NT2/D1 (cell line): ENCODE measurements at regions not wholly inside any gene's neighbourhood (a gene's known extent, or its start where the extent isn't known, plus 50 kb on each side); places are given as distances from the start of the nearest gene placed in this dataset.
"Not testable (repeated sequence)": the region's sequence is repeated elsewhere in the genome, so short reads cannot be mapped to it uniquely, and the experiment has no call there.

Experiments
- DNase-seq: peaks from one replicate; pipeline ENCODE4 v3.0.0-alpha.2; 2011; ENCODE audit warnings: low read depth, low spot score
- H3K27me3 ChIP-seq: 2 replicates; pipeline ENCODE4 v1.6.0; 2011; ENCODE audit warnings: mild to moderate bottlenecking; ENCODE audit not compliant: insufficient read length, insufficient read depth
- H3K36me3 ChIP-seq: 2 replicates; pipeline ENCODE4 v1.6.1; 2011; ENCODE audit warnings: mild to moderate bottlenecking, low read length, mixed read lengths; ENCODE audit not compliant: insufficient read depth, insufficient read length
- H3K4me1 ChIP-seq: 2 replicates; pipeline ENCODE4 v1.5.1; 2011; ENCODE audit not compliant: insufficient read depth, insufficient read length
- H3K4me3 ChIP-seq: 2 replicates; pipeline ENCODE4 v1.5.1; 2011; ENCODE audit warnings: low read depth; ENCODE audit not compliant: insufficient read length
- H3K9ac ChIP-seq: 2 replicates; pipeline ENCODE4 v1.6.0; 2011; ENCODE audit warnings: low read depth; ENCODE audit not compliant: insufficient read length
- H3K9me3 ChIP-seq: 2 replicates; pipeline ENCODE4 v1.5.1; 2011; ENCODE audit warnings: mild to moderate bottlenecking, low read length; ENCODE audit not compliant: insufficient read depth
- SUZ12 ChIP-seq: IDR thresholded peaks from 2 replicates; pipeline ENCODE4 v1.6.1; 2011; ENCODE audit not compliant: insufficient read length, insufficient read depth; ENCODE audit errors: extremely low read depth
- YY1 ChIP-seq: IDR thresholded peaks from 2 replicates; pipeline ENCODE4 v1.6.1; 2011; ENCODE audit not compliant: insufficient read length, insufficient read depth
- ZNF274 ChIP-seq: IDR thresholded peaks from 2 replicates; pipeline ENCODE4 v1.6.1; 2011; ENCODE audit warnings: mild to moderate bottlenecking, low read depth, low read length

DNA sequence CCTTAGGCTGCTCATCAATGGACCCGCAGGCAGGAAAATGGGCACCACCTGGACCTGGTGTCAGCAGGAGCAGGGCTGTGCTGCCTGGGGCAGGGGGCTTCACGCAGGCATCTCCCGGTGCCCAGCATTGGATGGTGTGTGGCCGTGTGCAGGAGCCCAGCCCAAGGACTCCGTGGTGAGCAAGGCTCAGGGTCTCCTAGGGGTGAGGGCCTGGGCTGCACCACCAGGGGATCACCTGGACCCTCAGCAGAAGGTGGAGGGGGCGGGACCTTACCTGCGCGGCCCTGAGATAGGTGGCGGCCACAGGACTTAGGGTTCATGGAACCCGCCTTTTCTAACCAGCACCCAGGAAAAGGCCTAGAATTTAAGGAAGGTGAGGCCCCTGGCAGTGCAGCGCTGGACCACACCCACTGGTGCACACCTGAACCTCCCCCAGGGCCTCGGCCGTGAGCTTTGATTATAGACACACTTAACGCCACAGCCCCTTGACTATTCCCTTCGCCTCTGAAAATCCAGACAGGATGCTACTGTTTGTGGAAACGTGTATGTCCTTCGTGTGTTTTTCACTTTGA, 89.0 kb downstream of the TMEM18 start:
- Histone ChIP-seq H3K36me3 (no peaks in the 10 kb centered on the region), H3K9me3 (no peaks in the 10 kb centered on the region), H3K9ac (no peak overlapping the region), H3K27me3 (no peaks in the 10 kb centered on the region), H3K4me3 (no peak overlapping the region), H3K4me1 (peaks cover 9% of the 10 kb centered on the region)
- no peak for DNase-seq
- no peak for TF ChIP-seq SUZ12
- TF ChIP-seq ZNF274, result no peak
- no peak for TF ChIP-seq YY1

GRCh38 chr2:587087-587960, 89.9 kb downstream of the TMEM18 start:
- TF ChIP-seq ZNF274, result no peak
- no peak for TF ChIP-seq SUZ12
- TF ChIP-seq YY1, result no peak
- Histone ChIP-seq H3K9ac (no peak overlapping the region), H3K9me3 (no peaks in the 10 kb centered on the region), H3K36me3 (no peaks in the 10 kb centered on the region), H3K4me1 (peaks cover 9% of the 10 kb centered on the region), H3K27me3 (no peaks in the 10 kb centered on the region), H3K4me3 (no peak overlapping the region)
- DNase-seq, result no peak

- H3K4me1 ChIP-seq, result peaks cover 9% of the 10 kb centered on the region
- H3K27me3 ChIP-seq, result no peaks in the 10 kb centered on the region
- H3K4me3 ChIP-seq, result no peak overlapping the region
- DNase-seq, result no peak
- H3K9ac ChIP-seq, result no peak overlapping the region
- TF ChIP-seq ZNF274, result no peak
- no peak for TF ChIP-seq SUZ12
- TF ChIP-seq YY1, result no peak
- no peaks in the 10 kb centered on the region for H3K9me3 ChIP-seq
- no peaks in the 10 kb centered on the region for H3K36me3 ChIP-seq
Observed at GRCh38 chr2:586641-587076, 90.5 kb downstream of the TMEM18 start.

DNA sequence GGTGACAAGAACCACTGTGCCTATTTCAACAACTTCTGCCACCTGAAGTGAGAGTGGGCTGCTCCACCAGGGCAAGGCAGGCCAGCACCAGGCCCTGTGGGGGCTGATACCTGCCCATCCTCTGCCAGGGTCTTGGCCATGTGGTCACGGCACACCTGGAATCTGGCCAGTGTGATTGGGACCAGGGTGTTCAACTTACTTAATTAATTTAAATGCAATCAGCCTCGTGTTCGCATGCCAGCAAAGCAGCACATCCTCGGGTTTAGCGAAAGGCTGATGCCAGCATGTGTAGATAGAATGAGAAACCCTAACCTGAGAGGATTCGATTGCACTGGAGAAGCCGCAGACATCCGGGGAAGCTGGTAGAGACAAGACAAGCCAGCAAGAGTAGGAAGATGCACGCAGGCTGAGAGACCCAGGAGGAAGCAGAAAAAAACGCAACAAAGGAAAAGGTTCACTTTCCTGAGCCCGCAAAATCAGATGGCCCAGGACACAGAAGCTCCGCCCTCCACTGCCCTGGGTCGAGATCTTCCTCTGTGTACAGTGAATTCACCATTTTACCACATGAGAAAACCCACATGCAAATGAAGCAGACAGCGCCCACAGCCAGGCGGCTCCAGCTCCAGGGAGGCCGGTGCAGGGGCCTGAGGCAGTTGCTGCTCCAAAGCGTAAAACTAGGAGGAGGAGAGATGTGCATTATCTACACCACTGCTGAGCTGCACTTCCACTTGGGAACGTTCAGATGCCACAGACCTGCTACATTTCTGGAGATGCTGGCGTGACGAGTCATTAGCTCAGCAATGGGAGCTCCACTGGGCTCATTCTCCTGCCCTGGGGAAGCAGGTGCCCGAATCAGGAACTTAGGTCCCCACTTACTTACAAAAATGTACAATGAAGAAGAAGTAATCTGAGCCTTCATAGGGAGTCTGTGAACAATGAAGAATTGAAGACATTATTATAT, 92.1 kb downstream of the TMEM18 start:
- Histone ChIP-seq H3K9ac (no peak overlapping the region), H3K4me1 (peaks cover 9% of the 10 kb centered on the region), H3K27me3 (no peaks in the 10 kb centered on the region), H3K36me3 (no peaks in the 10 kb centered on the region), H3K9me3 (no peaks in the 10 kb centered on the region), H3K4me3 (no peak overlapping the region)
- TF ChIP-seq YY1 (no peak), SUZ12 (no peak), ZNF274 (no peak)
- no peak for DNase-seq

DNA sequence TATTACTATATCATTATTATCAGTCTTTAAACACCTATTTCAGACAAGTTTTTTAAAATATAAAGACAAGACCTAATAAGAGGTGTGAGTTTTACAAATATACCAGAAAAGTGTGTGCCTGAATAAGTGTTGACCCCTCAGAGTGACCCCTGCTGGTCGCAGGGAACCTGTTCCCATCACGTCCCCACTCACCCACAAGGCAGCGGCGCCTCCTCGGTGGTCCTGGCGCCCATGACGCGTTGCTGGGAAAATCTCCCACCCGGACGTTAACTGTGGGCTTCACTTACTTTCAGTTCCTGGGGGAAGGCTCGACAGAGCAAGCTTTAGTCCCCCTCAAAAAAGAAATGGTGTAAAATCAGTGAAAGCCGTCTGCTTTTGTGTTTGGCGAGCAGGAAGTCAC, 93.5 kb downstream of the TMEM18 start:
- Histone ChIP-seq H3K36me3 (no peaks in the 10 kb centered on the region), H3K9me3 (no peaks in the 10 kb centered on the region), H3K4me3 (no peak overlapping the region), H3K27me3 (no peaks in the 10 kb centered on the region), H3K4me1 (peaks cover 9% of the 10 kb centered on the region), H3K9ac (no peak overlapping the region)
- no peak for TF ChIP-seq ZNF274
- TF ChIP-seq YY1, result no peak
- TF ChIP-seq SUZ12, result no peak
- no peak for DNase-seq

DNA sequence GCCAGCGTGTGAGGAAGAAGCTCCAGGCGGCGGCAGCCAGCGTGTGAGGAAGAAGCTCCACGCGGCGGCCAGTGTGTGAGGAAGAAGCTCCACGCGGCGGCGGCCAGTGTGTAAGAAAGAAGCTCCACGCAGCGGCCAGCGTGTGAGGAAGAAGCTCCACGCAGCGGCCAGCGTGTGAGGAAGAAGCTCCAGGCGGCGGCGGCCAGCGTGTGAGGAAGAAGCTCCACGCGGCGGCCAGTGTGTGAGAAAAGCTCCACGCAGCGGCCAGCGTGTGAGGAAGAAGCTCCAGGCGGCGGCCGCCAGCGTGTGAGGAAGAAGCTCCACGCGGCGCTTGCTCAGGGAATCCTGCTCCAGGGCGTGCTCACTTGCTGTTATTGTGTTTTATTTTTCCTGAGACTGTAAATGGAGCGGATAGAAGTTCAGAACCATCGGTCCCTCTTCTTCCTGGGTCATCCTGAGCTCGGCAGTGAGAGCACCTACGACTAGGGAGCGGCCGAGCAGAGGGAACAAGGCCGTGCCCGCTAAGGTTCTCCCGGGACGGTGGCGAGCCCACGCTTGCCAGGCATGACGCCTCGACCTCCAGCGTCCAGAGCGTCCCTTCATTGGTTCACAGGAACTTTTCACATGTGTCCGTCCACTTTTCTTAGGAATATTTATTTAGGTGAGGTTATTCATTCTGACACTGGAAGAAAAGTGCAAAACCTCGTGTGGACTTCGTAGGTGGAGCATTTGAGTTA, 94.2 kb downstream of the TMEM18 start:
- Histone ChIP-seq H3K4me1 (peaks cover 9% of the 10 kb centered on the region), H3K9me3 (no peaks in the 10 kb centered on the region)
- TF ChIP-seq ZNF274, result no peak
- no peak for TF ChIP-seq YY1
- no peak for TF ChIP-seq SUZ12

DNA sequence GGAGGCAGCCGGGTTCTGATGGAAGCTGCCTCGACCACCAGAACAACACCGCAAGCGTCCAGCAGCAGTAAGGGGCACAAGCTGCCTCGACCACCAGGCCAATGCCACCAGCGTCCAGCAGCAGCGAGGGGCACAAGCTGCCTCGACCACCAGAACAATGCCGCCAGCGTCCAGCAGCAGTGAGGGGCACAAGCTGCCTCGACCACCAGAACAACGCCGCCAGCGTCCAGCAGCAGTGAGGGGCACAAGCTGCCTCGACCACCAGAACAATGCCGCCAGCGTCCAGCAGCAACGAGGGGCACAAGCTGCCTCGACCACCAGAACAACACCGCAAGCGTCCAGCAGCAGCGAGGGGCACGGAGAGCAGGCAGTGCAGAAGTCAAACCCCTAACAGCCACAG, 94.9 kb downstream of the TMEM18 start:
- H3K4me3 ChIP-seq, H3K36me3 ChIP-seq, DNase-seq, H3K4me1 ChIP-seq, H3K9ac ChIP-seq, H3K9me3 ChIP-seq, H3K27me3 ChIP-seq: not testable (repeated sequence)

More for the DNA sequence above, 94.2 kb downstream of the TMEM18 start:
- DNase-seq, result no peak
- Histone ChIP-seq H3K27me3 (no peaks in the 10 kb centered on the region), H3K36me3 (no peaks in the 10 kb centered on the region), H3K4me3 (no peak overlapping the region), H3K9ac (no peak overlapping the region)
